HG03039 (cell line): ENCODE measurements at regions not wholly inside any gene's neighbourhood (a gene's known extent, or its start where the extent isn't known, plus 50 kb on each side); places are given as distances from the start of the nearest gene placed in this dataset.

Source experiments
- ATAC-seq: cut with Tn5 transposase; IDR thresholded peaks from one replicate; pipeline ENCODE4 v1.9.1; 2021; ENCODE audit warnings: mild to moderate bottlenecking, moderate library complexity; ENCODE audit not compliant: unreplicated experiment

DNA sequence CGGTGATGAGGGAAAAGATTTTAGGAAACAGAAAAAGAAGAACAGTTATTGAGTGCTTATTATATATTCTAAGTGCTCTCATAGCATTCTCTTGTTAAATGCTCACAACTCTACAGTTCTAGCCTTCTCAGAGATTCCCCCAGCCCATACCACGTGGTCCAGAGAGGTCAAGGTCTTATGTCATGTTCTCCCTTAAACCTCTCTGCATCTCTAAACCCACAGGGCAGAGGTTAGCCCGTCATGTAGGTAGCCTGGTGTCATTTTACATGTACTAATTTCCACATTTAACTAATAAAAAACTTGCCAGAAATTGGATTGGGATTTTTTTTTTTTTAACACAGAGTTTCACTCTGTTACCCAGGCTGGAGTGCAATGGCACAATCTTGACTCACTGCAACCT lies 178.0 kb downstream of the CEMIP2 start:
- no peak for ATAC-seq

- ATAC-seq, result no peak
Observed at GRCh38 chr9:71589612-71590011, 178.7 kb downstream of the CEMIP2 start.

DNA sequence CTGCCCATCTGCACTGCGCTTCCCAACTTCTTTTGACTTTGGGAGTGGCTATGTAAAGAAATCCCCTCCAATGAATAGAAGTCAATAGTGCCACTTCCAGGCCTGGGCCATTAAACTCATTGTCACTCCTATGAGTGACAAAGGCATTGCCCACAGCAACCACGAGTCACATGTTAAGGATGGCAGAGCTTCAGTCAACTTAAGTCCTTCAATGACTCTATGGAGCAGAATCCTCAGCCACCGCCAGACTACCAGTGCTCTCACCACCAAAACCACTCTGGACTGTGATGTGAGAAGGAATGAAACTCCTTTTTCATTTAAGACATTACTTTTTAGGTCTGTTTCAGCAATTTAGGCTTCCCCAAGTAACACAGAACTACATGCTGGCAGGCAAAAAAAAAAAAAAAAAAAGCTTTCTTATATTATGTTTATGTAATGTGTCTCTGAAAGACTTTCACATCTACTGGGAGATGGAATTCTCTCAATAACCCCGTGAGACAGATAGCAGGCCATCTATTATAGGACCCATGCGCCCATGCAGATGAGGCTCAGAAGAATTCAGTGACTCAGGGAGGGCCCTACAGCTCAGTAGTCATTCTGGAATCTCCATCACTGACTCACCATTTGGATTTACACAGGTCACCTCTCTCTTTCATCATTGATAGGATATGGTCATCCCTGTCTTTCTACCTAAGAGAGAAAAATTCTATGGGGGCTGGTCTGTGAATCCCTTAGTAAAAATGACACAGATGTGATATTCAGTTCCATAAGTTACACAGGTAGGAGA lies 180.5 kb downstream of the CEMIP2 start:
- ATAC-seq, result no peak

GRCh38 chr9:71583792-71584191 lies 184.5 kb downstream of the CEMIP2 start:
- ATAC-seq, result no peak

GRCh38 chr9:71582347-71582746 lies 186.0 kb downstream of the CEMIP2 start:
- ATAC-seq, result no peak

- no peak for ATAC-seq
Observed at GRCh38 chr9:71581101-71581500, 187.2 kb downstream of the CEMIP2 start.

- no peak for ATAC-seq
Observed at GRCh38 chr9:71571186-71571585, 197.1 kb downstream of the CEMIP2 start.

DNA sequence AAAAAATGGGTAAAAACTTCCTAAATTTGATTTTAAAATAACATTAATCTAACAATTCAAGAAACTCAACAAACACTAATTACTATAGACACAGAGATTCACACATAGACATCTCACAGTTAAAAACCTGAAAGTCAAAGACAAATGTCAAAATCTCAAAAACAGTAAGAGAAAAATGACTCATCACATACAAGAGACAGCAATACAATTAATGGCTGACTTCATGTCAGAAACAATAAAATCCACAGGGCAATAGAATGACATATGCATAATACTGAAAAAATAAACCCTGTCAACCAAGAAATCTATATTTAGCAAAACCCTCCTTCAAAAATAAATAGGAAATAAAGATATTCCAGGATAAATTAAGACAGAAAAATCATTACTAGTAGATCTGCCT lies 200.4 kb downstream of the CEMIP2 start:
- ATAC-seq, result no peak

DNA sequence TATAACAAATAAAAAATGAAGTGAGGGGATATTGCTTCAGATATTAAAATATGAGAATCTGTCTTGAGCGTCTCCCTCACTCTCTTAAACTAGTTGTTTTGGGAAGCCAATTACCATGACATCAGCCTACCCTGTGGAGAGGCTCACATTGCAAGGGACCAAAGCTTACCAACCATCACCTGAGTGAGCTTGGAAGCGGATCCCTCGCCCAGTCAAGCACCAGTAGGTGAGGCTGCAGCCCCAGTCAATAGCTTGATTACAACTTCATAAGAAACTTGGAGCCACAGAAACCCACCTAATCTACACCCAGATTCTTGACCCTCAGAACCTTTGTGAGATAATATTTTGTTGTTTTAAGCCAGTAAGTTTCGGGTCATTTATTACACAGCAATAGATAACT lies 206.2 kb downstream of the CEMIP2 start:
- ATAC-seq, result no peak

DNA sequence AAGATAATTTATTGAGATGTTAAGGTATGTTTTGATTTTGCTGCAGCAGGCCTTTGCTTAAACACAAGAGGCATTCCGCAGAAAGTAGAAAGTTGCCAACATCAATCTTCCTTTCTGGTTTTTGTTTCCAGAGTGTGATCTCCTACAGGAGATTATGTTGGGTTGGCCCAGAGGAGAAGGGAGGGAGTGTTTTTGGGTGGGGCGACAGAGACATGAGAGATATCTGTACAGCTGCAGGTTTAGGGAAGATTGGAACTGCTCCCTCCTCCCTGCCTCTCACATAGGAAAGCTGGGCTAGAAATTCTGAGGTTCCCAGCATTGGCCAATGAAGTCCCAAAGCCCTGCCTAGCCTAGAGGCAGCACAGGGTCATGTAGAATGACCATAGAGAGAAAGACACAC lies 211.0 kb downstream of the CEMIP2 start:
- ATAC-seq, result no peak

- ATAC-seq, result no peak
Observed at GRCh38 chr9:71552480-71552879, 215.8 kb downstream of the CEMIP2 start.

- peak; percentile 80 for ATAC-seq
Observed at GRCh38 chr9:71549023-71549422, 219.3 kb downstream of the CEMIP2 start.

GRCh38 chr9:71544464-71544863 lies 223.8 kb downstream of the CEMIP2 start:
- ATAC-seq, result no peak

- no peak for ATAC-seq
Observed at GRCh38 chr9:71541436-71541835, 226.9 kb downstream of the CEMIP2 start.

- ATAC-seq, result no peak
Observed at GRCh38 chr9:71524996-71525580, 243.2 kb downstream of the CEMIP2 start.

DNA sequence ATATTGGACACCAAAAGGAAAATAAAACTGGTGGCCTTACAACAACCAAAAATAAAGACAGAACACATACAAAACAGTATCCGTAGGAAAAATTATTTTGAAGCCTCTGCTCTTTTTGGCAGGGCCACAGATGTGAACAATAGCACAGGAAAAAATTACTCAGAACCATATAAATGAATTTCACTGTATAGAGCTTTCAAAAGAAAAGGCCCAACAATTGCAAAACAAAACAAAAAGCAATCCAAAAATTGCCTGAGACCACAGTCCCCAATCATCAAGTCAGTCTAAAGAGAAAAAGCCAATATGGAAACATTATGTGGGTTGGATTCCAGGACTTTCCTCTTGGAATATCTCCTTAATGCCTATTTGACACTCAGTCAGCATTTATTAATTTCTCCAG lies 243.8 kb downstream of the CEMIP2 start:
- no peak for ATAC-seq

DNA sequence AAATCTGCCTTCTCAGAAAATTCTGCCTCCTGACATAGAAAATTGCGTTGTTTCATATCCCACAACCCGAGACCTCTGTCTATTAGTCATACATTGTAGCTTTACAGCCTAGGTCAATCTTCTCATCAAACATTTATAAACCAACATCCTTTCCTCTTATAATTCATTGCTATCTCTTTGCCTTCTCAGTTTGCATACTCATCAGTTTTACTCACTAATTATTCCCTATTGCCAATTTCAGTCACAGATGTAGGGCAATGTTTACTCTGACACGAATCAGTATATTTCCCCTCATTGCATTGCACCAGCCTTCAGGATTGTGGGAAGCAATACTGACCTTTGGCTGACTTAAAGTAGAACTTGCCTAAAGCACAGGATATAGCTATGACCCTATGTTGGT lies 247.2 kb downstream of the CEMIP2 start:
- no peak for ATAC-seq

DNA sequence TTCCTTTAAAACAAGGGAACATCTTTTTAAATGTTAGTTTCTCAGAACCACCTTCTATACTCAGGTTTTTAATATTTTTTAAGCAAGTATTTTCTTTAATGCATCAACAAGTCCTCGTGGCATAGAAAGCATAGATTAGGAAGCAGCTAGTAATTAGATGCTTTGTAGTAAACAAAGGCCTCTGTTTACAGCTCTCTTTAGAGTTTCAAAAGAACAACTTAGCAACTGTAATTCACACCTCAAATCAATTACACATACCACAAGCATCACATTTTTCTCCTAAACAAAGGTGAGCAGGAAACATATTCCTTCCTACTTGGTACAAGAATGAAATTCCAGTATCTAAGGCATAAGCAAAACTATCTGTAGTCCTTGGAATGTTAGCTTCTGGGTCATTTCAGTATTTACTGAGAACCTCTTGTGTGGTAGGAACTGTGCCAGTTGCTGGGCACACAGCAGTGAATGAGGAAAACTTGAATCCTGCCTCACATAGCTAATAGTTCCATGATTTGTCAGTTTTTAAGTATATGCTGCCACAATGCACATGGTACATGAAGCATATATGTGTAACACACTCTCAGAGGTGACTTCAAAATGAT lies 249.1 kb downstream of the CEMIP2 start:
- no peak for ATAC-seq

DNA sequence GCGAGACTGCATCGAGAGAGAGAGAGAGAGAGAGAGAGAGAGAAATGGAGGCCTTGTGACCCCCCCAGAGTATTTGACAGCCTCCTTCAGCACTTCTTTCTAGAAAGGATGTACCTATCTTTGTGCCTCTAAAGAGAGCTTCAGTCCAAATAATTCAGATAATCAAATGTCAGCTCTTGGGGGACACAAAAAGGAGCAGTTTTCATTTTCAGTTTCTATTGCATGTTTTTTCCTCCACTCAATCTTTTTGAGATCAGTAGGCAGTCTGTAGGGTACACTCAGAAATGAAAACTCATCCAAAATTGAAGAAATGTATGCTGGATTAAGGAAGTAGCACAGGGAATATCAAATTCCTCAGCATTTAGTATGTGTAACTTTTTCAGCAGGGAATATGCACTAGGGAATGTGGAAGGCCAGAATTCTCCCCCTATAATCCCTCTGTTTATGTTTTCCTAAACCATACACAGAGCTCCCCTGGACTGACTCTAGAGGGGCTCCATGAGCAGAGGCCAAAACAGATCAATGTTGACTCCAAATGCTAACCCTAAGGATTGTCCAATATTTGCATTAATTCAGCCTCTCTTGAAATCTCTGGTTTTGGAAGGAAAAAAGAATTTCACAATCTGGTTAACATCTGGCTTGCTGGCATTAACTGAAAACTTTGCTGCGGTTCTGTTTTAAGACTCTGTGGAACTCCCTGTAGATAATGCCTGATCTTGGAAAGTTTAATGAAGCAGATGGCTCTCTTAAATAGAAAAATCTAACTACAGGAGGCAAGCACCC lies 250.1 kb downstream of the CEMIP2 start:
- no peak for ATAC-seq

DNA sequence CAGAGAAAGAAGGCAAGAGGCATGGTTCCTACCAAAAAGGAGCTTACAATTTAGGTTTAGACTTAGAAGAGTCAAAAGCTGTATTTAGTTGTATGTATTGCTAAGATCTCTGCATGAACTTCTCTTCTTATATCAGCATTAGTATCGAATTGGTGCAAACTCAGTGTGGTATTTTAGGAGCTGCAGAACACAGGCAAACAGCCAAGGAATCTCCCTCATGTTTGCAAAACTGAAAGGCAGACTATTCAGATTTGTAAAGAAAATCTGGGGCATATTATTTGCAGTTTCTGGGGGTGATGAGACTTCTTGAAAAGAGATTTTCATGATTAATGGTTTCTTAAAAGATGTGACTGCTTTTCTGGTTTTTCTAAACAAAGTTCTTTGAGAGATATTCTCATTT lies 252.7 kb downstream of the CEMIP2 start:
- no peak for ATAC-seq

DNA sequence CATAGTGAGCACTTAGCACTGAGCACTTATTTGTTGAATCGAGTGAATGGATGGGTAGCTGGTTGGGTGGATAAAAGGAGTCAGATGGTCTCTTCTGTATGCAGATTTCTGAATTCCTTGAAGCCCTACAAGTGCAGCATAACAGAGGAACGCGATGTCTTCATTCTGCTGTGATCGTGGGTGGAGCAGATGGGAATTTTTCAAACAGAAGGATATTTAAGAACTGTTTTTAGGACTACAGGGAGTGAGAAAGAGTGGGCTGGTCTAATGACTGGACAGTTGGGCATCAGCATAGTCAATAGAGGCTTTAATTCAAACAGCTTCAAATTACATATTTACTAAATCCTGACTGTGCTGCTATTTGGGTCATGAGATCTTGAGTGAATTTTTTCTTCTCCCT lies 253.2 kb downstream of the CEMIP2 start:
- no peak for ATAC-seq
